ENCODE measurements at regions not wholly inside any gene's neighbourhood (a gene's known extent, or its start where the extent isn't known, plus 50 kb on each side); places are given as distances from the start of the nearest gene placed in this dataset.

DNA sequence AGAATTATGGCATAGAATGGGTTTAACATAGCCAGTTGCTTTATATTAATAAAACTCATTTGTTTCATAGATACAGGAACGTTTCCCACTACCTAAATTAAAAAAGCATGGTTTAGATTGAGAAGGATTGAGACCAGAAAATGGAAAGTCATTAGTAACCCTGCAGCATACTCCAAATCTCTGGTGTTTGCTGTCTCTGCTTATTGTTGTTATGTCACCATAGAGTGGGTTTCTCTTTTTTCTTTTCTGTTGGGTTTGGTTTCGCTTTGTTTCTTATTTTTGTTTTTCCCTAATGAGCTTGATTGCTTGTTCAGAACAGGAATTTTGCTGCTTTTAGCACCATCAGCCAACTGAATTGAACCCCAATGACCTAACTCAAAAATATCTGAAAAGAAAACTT is 1034.8 kb downstream of the MAT2B start:
- Mint-ChIP-seq H3K4me3 (no peak overlapping the region), H3K27ac (no peak overlapping the region), H3K4me1 (no peaks in the 10 kb centered on the region), H3K9me3 (peaks cover 8% of the 10 kb centered on the region; the same call in 1 of the 2 replicates), H3K27me3 (ENCODE audit: low read depth) (no peaks in the 10 kb centered on the region), H3K36me3 (0 out of 2 replicates have a peak, but pooled peaks cover 3% of the 10 kb centered on the region)
- no peak for TF ChIP-seq ZNF281 (CRISPR knock-in tag; IDR thresholded peaks at IDR 0.05)
- TF ChIP-seq MAX (CRISPR knock-in tag; IDR thresholded peaks at IDR 0.05): no peak
- TF ChIP-seq ZNF232 (CRISPR knock-in tag; IDR thresholded peaks at IDR 0.05): no peak
- no peak for TF ChIP-seq TCF7 (CRISPR knock-in tag; IDR thresholded peaks at IDR 0.05; ENCODE audit: low read depth)
- TF ChIP-seq ZNF219 (CRISPR knock-in tag; IDR thresholded peaks at IDR 0.05; ENCODE audit: borderline replicate concordance): no peak
- no peak for TF ChIP-seq E2F5 (CRISPR knock-in tag; IDR thresholded peaks at IDR 0.05)
- TF ChIP-seq FOXP1 (CRISPR knock-in tag; IDR thresholded peaks at IDR 0.05; ENCODE audit: borderline replicate concordance): no peak
- TF ChIP-seq GRHL2 (CRISPR knock-in tag; IDR thresholded peaks at IDR 0.05; ENCODE audit: insufficient replicate concordance, severe bottlenecking): no peak
- no peak for TF ChIP-seq ZNF671 (CRISPR knock-in tag; IDR thresholded peaks at IDR 0.05)
- TF ChIP-seq NR2C2 (CRISPR knock-in tag; IDR thresholded peaks at IDR 0.05): no peak
- TF ChIP-seq NFATC4 (CRISPR knock-in tag; IDR thresholded peaks at IDR 0.05): no peak
- no peak for TF ChIP-seq STAT6 (CRISPR knock-in tag; conservative IDR thresholded peaks at IDR 0.05; ENCODE audit: low read depth)
- no peak for TF ChIP-seq ZNF121 (CRISPR knock-in tag; IDR thresholded peaks at IDR 0.05)
- no peak for TF ChIP-seq SP1 (CRISPR knock-in tag; conservative IDR thresholded peaks at IDR 0.05)
- TF ChIP-seq PRRX2 (CRISPR knock-in tag; IDR thresholded peaks at IDR 0.05): no peak
- no peak for TF ChIP-seq ESRRA (CRISPR knock-in tag; IDR thresholded peaks at IDR 0.05; ENCODE audit: borderline replicate concordance)
- no peak for TF ChIP-seq RELA (CRISPR knock-in tag; IDR thresholded peaks at IDR 0.05; ENCODE audit: borderline replicate concordance)
- TF ChIP-seq HMGA2 (CRISPR knock-in tag; IDR thresholded peaks at IDR 0.05): no peak
- TF ChIP-seq SOX15 (CRISPR knock-in tag; IDR thresholded peaks at IDR 0.05): no peak
- ChIA-PET POLR2A (no interaction called here), CTCF (interaction anchor here (0.8 kb wide), 1 partner anchor 36 kb away, joined by 3 read pairs; no protein-coding TSS in a partner anchor)
- no peak for ATAC-seq
- no peak for DNase-seq (ENCODE audit: low spot score)

- ChIA-PET CTCF (no interaction called here), POLR2A (interaction anchor here (0.6 kb wide), 1 partner anchor 16 kb away, joined by 3 read pairs; no protein-coding TSS in a partner anchor)
- Mint-ChIP-seq H3K4me1 (no peaks in the 10 kb centered on the region), H3K36me3 (0 out of 2 replicates have a peak, but pooled peaks cover 2% of the 10 kb centered on the region), H3K27ac (no peak overlapping the region), H3K4me3 (no peak overlapping the region), H3K27me3 (ENCODE audit: low read depth) (no peaks in the 10 kb centered on the region), H3K9me3 (peaks cover 20% of the 10 kb centered on the region; the same call in 1 of the 2 replicates)
- ATAC-seq (no peak), DNase-seq (ENCODE audit: low spot score) (no peak)
- TF ChIP-seq, protein P1, sequence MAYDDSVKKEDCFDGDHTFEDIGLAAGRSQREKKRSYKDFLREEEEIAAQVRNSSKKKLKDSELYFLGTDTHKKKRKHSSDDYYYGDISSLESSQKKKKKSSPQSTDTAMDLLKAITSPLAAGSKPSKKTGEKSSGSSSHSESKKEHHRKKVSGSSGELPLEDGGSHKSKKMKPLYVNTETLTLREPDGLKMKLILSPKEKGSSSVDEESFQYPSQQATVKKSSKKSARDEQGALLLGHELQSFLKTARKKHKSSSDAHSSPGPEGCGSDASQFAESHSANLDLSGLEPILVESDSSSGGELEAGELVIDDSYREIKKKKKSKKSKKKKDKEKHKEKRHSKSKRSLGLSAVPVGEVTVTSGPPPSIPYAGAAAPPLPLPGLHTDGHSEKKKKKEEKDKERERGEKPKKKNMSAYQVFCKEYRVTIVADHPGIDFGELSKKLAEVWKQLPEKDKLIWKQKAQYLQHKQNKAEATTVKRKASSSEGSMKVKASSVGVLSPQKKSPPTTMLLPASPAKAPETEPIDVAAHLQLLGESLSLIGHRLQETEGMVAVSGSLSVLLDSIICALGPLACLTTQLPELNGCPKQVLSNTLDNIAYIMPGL (CRISPR knock-in tag; IDR thresholded peaks at IDR 0.05): no peak
- TF ChIP-seq TEAD1 (CRISPR knock-in tag; IDR thresholded peaks at IDR 0.05) (no peak), NFYB (CRISPR knock-in tag; conservative IDR thresholded peaks at IDR 0.05; ENCODE audit: low read depth) (no peak)
These were observed 1040.1 kb downstream of the MAT2B start for GRCh38 chr5:164545507-164545906.
